Parathyroid adenoma (tissue), 2 donors: ENCODE measurements at regions not wholly inside any gene's neighbourhood (a gene's known extent, or its start where the extent isn't known, plus 50 kb on each side); places are given as distances from the start of the nearest gene placed in this dataset.

Source experiments
- H2AFZ ChIP-seq: fragments of 300-600 bp; sonication (generic); one replicate; pipeline ENCODE4 v1.7.0; 2017; ENCODE audit warnings: antibody characterized with exemption, mild to moderate bottlenecking
- H3K27ac ChIP-seq: fragments of 300-600 bp; sonication (generic); one replicate; pipeline ENCODE4 v1.7.0; 2017
- H3K27me3 ChIP-seq: fragments of 300-600 bp; sonication (generic); one replicate; pipeline ENCODE4 v1.7.0; 2017; ENCODE audit warnings: low read length; ENCODE audit not compliant: control insufficient read depth, insufficient read depth
- H3K36me3 ChIP-seq: fragments of 300-600 bp; sonication (generic); one replicate; pipeline ENCODE4 v1.7.0; 2017; ENCODE audit warnings: low read length; ENCODE audit not compliant: control insufficient read depth, insufficient read depth
- H3K4me1 ChIP-seq: fragments of 300-600 bp; sonication (generic); one replicate; pipeline ENCODE4 v1.7.0; 2017; ENCODE audit warnings: control low read depth
- H3K4me2 ChIP-seq: fragments of 300-600 bp; sonication (generic); one replicate; pipeline ENCODE4 v1.7.0; 2017; ENCODE audit warnings: low read length
- H3K4me3 ChIP-seq: fragments of 300-600 bp; sonication (generic); one replicate; pipeline ENCODE4 v1.7.0; 2017; ENCODE audit warnings: low read depth, low read length
- H3K79me2 ChIP-seq: fragments of 300-600 bp; sonication (generic); one replicate; pipeline ENCODE4 v1.7.0; 2017; ENCODE audit warnings: control low read depth
- H3K9ac ChIP-seq: fragments of 300-600 bp; sonication (generic); one replicate; pipeline ENCODE4 v1.7.0; 2017; ENCODE audit warnings: mild to moderate bottlenecking
- H3K9me3 ChIP-seq: fragments of 300-600 bp; sonication (generic); one replicate; pipeline ENCODE4 v1.7.0; 2017; ENCODE audit warnings: low read length; ENCODE audit not compliant: control insufficient read depth
- TF ChIP-seq, protein P1 (sequence below): fragments of 300-600 bp; sonication (generic); IDR thresholded peaks from one replicate; pipeline ENCODE4 v1.7.0; 2017; ENCODE audit warnings: antibody characterized with exemption, mild to moderate bottlenecking
- donor health status: primary hyperparathyroidism.

DNA sequence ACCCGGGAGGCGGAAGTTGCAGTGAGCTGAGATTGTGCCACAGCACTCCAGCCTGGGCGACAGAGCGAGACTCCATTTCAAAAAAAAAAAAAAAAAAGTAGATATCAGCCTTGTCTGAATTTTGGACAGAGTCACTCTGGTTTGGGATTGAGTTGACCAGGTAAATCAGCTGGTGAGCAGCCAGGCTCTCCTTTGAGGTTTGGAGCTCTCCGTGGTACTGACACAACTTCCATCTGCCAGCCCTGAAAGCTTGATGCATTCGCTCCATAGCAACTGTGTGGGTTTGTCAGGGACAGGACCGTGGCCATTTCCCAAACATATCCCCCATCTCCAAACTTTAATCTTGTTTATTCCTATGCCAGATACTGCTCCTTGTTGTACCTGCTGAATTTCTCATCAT lies 155.2 kb downstream of the DMRTA2 start:
- Histone ChIP-seq H3K4me1 (no peaks in the 10 kb centered on the region), H3K36me3 (no peaks in the 10 kb centered on the region), H3K79me2 (no peaks in the 10 kb centered on the region), H3K27ac (no peak overlapping the region), H3K9me3 (no peaks in the 10 kb centered on the region), H3K4me3 (no peak overlapping the region), H3K4me2 (no peak overlapping the region), H3K27me3 (no peaks in the 10 kb centered on the region), H3K9ac (no peak overlapping the region), H2AFZ (no peak overlapping the region)
- TF ChIP-seq, protein P1, sequence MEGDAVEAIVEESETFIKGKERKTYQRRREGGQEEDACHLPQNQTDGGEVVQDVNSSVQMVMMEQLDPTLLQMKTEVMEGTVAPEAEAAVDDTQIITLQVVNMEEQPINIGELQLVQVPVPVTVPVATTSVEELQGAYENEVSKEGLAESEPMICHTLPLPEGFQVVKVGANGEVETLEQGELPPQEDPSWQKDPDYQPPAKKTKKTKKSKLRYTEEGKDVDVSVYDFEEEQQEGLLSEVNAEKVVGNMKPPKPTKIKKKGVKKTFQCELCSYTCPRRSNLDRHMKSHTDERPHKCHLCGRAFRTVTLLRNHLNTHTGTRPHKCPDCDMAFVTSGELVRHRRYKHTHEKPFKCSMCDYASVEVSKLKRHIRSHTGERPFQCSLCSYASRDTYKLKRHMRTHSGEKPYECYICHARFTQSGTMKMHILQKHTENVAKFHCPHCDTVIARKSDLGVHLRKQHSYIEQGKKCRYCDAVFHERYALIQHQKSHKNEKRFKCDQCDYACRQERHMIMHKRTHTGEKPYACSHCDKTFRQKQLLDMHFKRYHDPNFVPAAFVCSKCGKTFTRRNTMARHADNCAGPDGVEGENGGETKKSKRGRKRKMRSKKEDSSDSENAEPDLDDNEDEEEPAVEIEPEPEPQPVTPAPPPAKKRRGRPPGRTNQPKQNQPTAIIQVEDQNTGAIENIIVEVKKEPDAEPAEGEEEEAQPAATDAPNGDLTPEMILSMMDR = no peak

DNA sequence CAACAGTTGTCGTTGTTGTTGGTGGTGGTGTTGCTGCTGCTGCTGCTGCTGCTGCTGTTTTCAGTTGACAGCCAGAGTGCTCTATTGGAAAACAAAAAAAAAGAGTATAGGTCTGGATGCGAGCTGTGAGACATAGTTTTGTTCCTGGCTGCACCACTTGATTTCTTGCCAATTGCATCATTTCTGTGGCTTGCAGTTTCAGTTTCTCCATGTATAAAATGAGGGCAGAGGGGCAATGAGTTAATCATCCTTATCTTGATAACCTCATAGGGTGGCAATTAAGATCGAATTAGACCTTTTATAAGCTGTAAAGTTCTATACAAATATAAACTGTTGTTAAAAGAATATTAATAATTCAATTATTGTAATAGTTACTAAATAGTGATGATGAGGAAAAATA lies 156.7 kb downstream of the DMRTA2 start:
- no peaks in the 10 kb centered on the region for H3K4me1 ChIP-seq
- no peak overlapping the region for H3K27ac ChIP-seq
- TF ChIP-seq, protein P1 = no peak
- no peak overlapping the region for H3K9ac ChIP-seq
- H3K79me2 ChIP-seq = no peaks in the 10 kb centered on the region
- H3K4me3 ChIP-seq = no peak overlapping the region
- H3K27me3 ChIP-seq = no peaks in the 10 kb centered on the region
- no peak overlapping the region for H2AFZ ChIP-seq
- no peak overlapping the region for H3K4me2 ChIP-seq
- H3K36me3 ChIP-seq = no peaks in the 10 kb centered on the region
- H3K9me3 ChIP-seq = no peaks in the 10 kb centered on the region

DNA sequence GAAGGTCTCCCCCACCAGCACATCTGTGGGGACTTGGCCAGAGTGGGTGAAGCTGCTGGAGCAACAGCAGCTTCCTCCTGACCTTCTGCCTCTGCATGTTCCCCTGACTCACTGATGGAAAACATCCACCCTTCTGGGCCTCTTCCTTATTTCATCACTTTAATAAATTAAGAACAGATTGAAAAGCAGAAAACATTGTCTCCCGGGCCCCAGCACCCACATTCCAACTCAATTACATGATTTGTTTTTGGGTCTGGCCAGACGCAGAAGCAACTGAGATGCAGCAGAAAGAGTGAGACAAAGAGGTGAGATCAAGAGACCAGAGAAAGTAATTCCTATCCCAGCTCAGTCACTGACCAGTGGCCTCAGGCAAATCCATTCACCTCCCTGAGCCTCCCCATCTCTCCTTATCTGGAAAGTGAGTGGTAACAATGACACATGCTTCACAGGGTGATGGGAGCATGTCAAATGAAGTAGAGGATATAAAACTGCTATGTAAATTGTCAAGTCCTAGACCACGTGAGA lies 157.1 kb downstream of the ELAVL4 start:
- TF ChIP-seq, protein P1 = no peak
- Histone ChIP-seq H3K4me1 (no peaks in the 10 kb centered on the region), H3K36me3 (no peaks in the 10 kb centered on the region), H3K9me3 (no peaks in the 10 kb centered on the region), H3K9ac (no peak overlapping the region), H2AFZ (no peak overlapping the region), H3K4me2 (no peak overlapping the region), H3K4me3 (no peak overlapping the region), H3K79me2 (no peaks in the 10 kb centered on the region), H3K27me3 (no peaks in the 10 kb centered on the region), H3K27ac (no peak overlapping the region)

DNA sequence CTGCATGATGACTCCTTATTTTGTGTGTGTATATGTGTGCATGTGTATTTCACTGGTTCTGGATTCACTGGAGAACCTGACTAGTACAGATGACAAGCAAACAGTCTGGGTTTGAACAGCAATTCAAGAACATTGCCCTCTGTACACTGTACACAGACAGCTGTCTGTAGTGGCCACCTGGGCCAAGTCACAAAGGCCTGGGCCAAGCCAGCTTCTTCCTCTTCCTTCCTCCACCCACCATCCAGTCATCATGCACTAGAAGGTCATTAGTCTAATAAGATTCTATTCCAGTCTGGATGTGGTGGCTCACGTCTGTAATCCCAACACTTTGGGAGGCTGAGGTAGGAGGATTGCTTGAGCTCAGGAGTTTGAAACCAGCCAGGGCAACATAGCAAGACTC lies 155.9 kb downstream of the ELAVL4 start:
- no peaks in the 10 kb centered on the region for H3K79me2 ChIP-seq
- H3K9me3 ChIP-seq = no peaks in the 10 kb centered on the region
- TF ChIP-seq, protein P1 = no peak
- no peak overlapping the region for H3K4me3 ChIP-seq
- no peak overlapping the region for H3K4me2 ChIP-seq
- no peaks in the 10 kb centered on the region for H3K36me3 ChIP-seq
- H3K4me1 ChIP-seq = no peaks in the 10 kb centered on the region
- no peak overlapping the region for H3K27ac ChIP-seq
- H2AFZ ChIP-seq = no peak overlapping the region
- H3K9ac ChIP-seq = no peak overlapping the region
- H3K27me3 ChIP-seq = no peaks in the 10 kb centered on the region

DNA sequence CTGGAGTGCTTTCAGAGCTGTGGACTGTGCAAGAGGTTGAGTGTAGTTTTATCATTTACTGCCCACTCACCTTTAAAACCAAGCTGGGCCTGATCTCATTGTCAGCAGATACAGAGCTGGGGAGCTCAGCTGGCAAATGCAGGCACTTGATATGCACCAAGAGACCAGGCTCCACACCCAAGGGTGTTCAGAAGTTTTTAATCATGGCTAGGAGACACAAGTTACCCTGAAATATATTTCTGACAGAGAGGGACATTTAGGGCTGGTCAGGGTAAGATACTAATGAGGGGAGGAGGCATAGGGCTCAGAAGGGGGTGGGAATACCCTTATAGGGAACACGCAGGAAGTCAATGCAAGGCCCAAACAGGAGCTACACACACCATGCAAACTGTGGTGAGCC lies 153.7 kb downstream of the ELAVL4 start:
- H3K9me3 ChIP-seq = no peaks in the 10 kb centered on the region
- no peaks in the 10 kb centered on the region for H3K27me3 ChIP-seq
- TF ChIP-seq, protein P1 = no peak
- H3K4me3 ChIP-seq = no peak overlapping the region
- no peaks in the 10 kb centered on the region for H3K79me2 ChIP-seq
- H3K4me2 ChIP-seq = no peak overlapping the region
- no peaks in the 10 kb centered on the region for H3K4me1 ChIP-seq
- H3K36me3 ChIP-seq = no peaks in the 10 kb centered on the region
- H2AFZ ChIP-seq = no peak overlapping the region
- H3K9ac ChIP-seq = no peak overlapping the region
- no peak overlapping the region for H3K27ac ChIP-seq
